RWPE2 (cell line): ENCODE measurements at regions not wholly inside any gene's neighbourhood (a gene's known extent, or its start where the extent isn't known, plus 50 kb on each side); places are given as distances from the start of the nearest gene placed in this dataset.

Experiments
- ATAC-seq: fragments of 200-7000 bp; cut with Tn5 transposase; 3 replicates; pipeline ENCODE4 v1.9.1; 2021; ENCODE audit warnings: low read depth
- DNase-seq: peaks from one replicate; pipeline ENCODE4 v3.0.0-alpha.2; 2020; ENCODE audit warnings: low spot score
- H3K27ac ChIP-seq: fragments of 450-650 bp; 2 replicates; pipeline ENCODE4 v1.5.1; 2017; ENCODE audit warnings: mild to moderate bottlenecking; ENCODE audit not compliant: poor library complexity, severe bottlenecking
- H3K27me3 ChIP-seq: fragments of 250-450 bp; sonication (Bioruptor Pico); 2 replicates; pipeline ENCODE4 v1.5.1; 2021; ENCODE audit warnings: mild to moderate bottlenecking, moderate library complexity; ENCODE audit not compliant: insufficient read depth, poor library complexity, severe bottlenecking
- H3K36me3 ChIP-seq: fragments of 250-450 bp; sonication (Bioruptor Pico); 2 replicates; pipeline ENCODE4 v1.5.1; 2020; ENCODE audit warnings: low read depth, mild to moderate bottlenecking, moderate library complexity
- H3K4me1 ChIP-seq: fragments of 250-450 bp; sonication (Bioruptor Pico); 2 replicates; pipeline ENCODE4 v1.5.1; 2021; ENCODE audit warnings: mild to moderate bottlenecking, moderate library complexity; ENCODE audit not compliant: insufficient read depth, poor library complexity, severe bottlenecking
- H3K4me3 ChIP-seq: fragments of 250-450 bp; sonication (Bioruptor Pico); 2 replicates; pipeline ENCODE4 v1.5.1; 2021; ENCODE audit warnings: mild to moderate bottlenecking, moderate library complexity; ENCODE audit not compliant: severe bottlenecking
- H3K9me3 ChIP-seq: fragments of 250-450 bp; sonication (Bioruptor Pico); 2 replicates; pipeline ENCODE4 v1.5.1; 2021; ENCODE audit warnings: mild to moderate bottlenecking, moderate library complexity; ENCODE audit not compliant: severe bottlenecking
- TF ChIP-seq, protein P1 (sequence below): fragments of 450-650 bp; IDR thresholded peaks from one replicate; pipeline ENCODE4 v1.5.1; 2017; ENCODE audit warnings: mild to moderate bottlenecking, moderate library complexity; ENCODE audit not compliant: poor library complexity, severe bottlenecking

DNA sequence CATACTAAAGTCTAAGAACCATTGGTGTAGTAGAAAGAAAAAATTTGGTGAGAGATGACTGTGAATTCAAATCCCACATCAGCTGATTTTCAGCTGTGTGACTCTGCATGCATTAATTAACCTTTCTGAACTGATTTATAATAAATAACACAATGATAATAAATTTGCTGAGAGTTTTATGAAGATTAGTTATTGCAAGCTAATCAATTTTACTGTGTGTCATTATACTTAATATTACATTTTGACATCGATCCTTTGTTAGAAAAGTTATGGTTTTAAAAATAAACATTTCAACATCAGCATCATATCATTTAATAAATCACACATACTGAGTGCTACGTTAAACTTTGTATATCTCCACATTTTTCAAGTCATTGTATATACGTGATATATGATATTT, 599.7 kb upstream of the MMS22L start:
- Histone ChIP-seq H3K27ac (no peak overlapping the region), H3K9me3 (no peaks in the 10 kb centered on the region), H3K4me3 (no peak overlapping the region), H3K4me1 (no peaks in the 10 kb centered on the region), H3K36me3 (no peaks in the 10 kb centered on the region), H3K27me3 (no peaks in the 10 kb centered on the region)
- ATAC-seq (no peak), DNase-seq (no peak)
- TF ChIP-seq, protein P1, sequence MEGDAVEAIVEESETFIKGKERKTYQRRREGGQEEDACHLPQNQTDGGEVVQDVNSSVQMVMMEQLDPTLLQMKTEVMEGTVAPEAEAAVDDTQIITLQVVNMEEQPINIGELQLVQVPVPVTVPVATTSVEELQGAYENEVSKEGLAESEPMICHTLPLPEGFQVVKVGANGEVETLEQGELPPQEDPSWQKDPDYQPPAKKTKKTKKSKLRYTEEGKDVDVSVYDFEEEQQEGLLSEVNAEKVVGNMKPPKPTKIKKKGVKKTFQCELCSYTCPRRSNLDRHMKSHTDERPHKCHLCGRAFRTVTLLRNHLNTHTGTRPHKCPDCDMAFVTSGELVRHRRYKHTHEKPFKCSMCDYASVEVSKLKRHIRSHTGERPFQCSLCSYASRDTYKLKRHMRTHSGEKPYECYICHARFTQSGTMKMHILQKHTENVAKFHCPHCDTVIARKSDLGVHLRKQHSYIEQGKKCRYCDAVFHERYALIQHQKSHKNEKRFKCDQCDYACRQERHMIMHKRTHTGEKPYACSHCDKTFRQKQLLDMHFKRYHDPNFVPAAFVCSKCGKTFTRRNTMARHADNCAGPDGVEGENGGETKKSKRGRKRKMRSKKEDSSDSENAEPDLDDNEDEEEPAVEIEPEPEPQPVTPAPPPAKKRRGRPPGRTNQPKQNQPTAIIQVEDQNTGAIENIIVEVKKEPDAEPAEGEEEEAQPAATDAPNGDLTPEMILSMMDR = no peak

DNA sequence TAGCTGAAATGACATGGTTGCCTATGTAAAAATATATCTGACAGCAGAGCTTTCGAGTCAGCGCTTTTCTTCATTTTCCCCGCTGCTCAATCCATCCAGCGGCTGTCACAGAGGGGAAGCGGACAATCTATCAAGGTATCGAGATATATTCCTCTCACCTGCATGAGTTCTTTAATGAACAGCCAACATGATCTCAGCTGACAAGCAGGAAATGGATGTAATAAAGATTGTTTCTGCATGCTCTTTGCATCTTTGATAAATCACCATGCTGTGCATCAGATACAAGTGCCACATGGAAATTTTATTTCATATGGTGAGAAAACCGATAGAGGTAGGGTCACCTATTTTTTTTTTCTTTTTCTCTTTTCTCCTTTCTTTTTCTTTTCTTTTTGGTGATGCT, 602.3 kb upstream of the MMS22L start:
- no peaks in the 10 kb centered on the region for H3K4me1 ChIP-seq
- H3K4me3 ChIP-seq = no peak overlapping the region
- DNase-seq (no peak), ATAC-seq (no peak)
- TF ChIP-seq, protein P1 = no peak
- H3K9me3 ChIP-seq = no peaks in the 10 kb centered on the region
- no peaks in the 10 kb centered on the region for H3K27me3 ChIP-seq
- H3K36me3 ChIP-seq = no peaks in the 10 kb centered on the region
- H3K27ac ChIP-seq = no peak overlapping the region

DNA sequence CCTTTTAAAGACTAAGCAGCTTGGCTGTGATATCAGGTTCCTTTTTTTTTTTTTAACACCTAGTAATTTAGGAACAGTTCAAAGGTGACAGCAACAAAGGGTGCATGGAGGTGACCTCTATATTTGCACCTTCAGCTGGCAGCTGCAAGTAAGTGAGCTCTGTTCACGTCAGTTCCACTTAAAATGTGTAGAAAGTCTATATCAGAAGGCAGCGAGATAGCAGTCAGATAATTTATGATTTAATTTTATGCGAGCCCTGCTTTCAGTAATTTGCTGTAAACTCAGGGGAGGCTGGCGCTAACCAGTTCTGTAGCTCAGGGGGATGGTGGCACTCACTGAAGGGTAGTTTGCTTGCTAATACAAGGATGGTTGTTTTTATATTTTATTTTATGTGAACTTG, 602.8 kb upstream of the MMS22L start:
- Histone ChIP-seq H3K27ac (no peak overlapping the region), H3K4me3 (no peak overlapping the region), H3K4me1 (no peaks in the 10 kb centered on the region), H3K36me3 (no peaks in the 10 kb centered on the region), H3K9me3 (no peaks in the 10 kb centered on the region), H3K27me3 (no peaks in the 10 kb centered on the region)
- TF ChIP-seq, protein P1 = no peak
- DNase-seq (no peak), ATAC-seq (no peak)

DNA sequence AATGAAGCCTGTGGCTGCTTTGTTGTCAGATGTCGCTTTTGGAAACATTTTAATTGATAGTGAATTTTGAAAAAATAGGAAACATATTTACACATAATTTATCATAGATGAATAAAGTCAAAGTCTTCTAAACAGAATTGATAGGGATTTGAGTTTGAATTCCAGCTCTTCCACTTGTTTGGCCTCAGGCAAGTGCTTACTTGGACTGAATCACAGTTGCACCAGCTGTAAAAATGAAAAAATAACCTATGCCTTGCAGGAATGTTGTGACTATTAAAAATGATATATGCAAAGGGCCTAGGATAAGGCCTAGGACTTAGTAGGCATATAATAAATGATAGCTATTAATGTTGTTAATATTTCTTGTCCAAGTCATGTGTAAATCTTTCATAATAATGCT, 618.5 kb upstream of the MMS22L start:
- ATAC-seq (no peak), DNase-seq (no peak)
- H3K36me3 ChIP-seq = no peaks in the 10 kb centered on the region
- H3K4me3 ChIP-seq = no peak overlapping the region
- no peak overlapping the region for H3K27ac ChIP-seq
- no peaks in the 10 kb centered on the region for H3K4me1 ChIP-seq
- TF ChIP-seq, protein P1 = no peak
- H3K9me3 ChIP-seq = no peaks in the 10 kb centered on the region
- H3K27me3 ChIP-seq = no peaks in the 10 kb centered on the region

DNA sequence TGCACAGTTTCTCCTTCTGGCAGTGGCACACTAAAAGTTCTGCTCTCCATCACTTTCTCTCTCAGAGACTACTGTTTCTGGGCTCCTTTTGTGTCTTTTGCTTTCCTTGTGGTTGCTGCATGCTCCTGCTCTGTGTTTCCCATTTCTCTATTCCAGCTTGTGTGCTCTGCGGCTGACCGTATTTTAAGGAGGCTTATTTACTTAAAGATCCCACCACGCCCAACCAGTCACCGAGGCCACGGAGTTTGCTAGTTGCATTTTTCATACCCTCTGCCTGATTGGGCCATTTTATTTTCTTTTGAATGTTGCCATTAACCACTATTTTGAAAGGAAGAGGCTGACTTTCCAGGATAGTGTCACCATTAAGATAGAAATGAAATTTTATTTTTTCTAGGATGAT, 626.4 kb upstream of the MMS22L start:
- no peak for ATAC-seq
- TF ChIP-seq, protein P1 = no peak
- no peak overlapping the region for H3K27ac ChIP-seq
- no peaks in the 10 kb centered on the region for H3K4me1 ChIP-seq
- DNase-seq = no peak
- H3K9me3 ChIP-seq = no peaks in the 10 kb centered on the region
- no peak overlapping the region for H3K4me3 ChIP-seq
- no peaks in the 10 kb centered on the region for H3K36me3 ChIP-seq
- no peaks in the 10 kb centered on the region for H3K27me3 ChIP-seq
